GM15510 (cell line): ENCODE measurements at regions not wholly inside any gene's neighbourhood (a gene's known extent, or its start where the extent isn't known, plus 50 kb on each side); places are given as distances from the start of the nearest gene placed in this dataset.

Experiments
- POLR2A ChIP-seq: IDR thresholded peaks from 3 replicates; pipeline ENCODE4 v1.6.1; 2011; ENCODE audit warnings: borderline replicate concordance; ENCODE audit not compliant: insufficient read length; ENCODE audit errors: extremely low read depth

DNA sequence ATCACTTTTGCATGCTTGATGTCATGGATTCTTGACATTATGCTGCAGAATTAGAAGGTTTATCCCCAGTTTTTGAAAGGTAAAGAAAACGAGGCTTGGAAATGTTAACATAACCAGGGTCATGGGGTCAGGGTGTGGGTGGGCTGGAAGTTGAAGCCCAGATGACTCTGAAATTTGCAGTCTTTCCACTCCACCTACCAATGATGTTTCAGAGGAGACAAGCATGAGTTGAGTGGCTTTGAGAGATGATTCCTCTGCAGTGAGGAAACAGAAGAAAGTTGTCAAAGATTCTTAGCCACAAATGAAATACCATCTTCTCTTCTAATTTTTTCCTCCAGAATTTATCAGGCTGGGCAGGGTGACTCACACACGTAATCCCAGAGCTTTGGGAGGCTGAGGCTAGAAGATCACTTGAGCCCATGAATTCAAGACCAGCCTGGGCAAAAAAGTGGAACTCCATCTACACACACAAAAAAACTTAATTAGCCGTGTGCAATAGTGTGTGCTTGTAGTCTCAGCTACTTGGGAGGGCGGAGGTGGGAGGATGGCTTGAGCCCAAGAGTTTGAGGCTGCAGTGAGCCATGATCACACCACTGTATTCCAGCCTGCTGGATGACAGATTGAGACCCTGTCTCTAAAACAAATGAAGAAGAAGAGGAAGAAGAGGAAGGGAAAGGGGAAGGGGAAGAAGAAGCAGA is 239.1 kb upstream of the AUTS2 start:
- TF ChIP-seq POLR2A = no peak

DNA sequence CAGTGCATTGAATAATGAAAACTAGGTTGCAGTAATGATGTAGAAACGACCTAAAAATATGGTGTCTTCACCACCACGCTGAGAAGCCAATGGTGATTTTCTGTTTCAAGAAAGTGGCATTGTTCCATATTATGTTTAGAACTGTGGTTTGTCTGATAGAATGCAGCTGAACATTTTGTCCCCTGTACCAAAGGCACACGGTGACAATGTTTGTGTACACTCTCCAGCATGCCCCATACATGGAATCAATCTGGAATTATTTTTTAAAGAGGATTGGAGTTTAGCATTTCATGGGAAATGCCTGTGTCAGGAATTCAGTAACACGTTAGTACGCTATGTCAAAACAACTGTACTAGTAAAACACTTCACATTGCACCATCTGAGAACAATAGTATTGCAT is 237.4 kb upstream of the AUTS2 start:
- TF ChIP-seq POLR2A = no peak

DNA sequence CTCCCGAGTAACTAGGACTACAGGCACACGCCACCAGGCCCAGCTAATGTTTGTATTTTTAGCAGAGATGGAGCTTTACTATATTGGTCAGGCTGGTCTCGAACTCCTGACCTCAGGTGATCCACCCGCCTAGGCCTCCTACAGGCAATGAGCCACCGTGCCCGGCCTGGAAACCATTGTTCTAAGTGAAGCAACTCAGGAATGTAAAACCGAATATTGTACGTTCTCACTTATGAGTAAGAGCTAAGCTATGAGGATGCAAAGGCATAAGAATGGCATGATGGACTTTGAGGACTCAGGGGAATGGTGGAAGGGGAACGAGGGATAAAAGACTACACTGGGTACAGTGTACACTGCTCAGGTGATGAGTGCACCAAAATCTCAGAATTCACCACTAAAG is 235.1 kb upstream of the AUTS2 start:
- no peak for TF ChIP-seq POLR2A

DNA sequence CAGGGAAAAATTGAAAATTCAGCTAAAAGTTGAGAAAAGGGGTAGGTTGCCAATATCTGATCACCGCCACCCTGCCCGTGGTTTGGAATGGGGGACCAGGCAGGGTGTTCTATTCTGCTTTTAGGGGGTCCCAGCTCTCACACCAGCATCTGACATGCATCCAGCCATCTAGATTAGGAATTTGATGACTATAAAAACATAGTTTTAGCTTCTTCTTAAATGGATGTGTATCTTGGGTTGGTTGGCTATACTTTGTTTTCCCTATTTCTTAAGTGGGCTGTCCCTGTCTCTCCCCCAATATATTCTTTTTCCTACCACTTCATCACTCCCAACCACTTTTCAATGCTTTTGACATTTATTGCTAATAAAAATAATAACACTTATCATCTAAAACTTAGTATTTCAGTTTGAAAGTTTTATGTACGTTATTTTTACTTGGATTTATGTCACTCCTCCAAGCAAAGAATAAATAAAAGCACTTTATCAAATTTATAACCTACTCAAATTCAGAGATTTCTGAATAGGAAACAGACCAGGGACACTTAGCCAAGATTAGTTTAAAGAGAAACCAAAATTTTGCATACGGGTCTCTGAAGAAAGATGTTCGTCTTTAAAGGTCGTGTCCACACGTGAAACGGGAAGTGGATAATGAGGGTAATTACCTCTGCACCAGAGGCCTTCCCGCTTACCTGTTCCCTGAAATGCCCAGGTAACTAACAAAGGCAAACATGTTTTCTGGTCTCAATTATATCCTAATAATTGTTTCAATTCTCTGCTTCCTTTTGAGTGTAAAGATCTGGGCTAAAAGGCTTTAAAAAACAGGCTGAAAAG is 233.2 kb upstream of the AUTS2 start:
- no peak for TF ChIP-seq POLR2A

DNA sequence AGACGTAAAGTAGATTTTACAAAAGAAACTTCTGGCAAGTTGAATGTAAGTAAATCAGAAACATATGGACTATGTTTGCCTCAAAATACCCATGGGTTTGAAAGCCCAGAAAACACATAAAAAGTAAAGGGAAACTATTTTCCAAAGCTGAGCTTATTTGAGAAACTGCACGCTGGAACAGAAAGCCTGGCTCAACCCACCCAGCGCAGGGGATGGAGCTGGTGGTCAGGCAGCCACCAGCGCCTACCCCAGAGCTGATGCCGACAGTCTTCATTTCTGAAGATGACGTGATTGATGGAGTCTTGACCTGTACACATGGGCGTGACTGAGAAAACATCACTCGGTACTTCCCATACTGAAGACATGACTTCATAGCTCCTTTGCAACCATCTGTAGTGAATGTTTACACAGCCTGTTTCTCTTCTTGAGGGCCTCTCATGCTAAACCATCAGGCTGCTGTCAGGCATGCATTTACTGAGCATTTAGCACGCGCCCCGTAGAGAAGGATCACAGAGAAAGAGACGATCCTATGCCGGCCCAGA is 232.6 kb upstream of the AUTS2 start:
- no peak for TF ChIP-seq POLR2A

DNA sequence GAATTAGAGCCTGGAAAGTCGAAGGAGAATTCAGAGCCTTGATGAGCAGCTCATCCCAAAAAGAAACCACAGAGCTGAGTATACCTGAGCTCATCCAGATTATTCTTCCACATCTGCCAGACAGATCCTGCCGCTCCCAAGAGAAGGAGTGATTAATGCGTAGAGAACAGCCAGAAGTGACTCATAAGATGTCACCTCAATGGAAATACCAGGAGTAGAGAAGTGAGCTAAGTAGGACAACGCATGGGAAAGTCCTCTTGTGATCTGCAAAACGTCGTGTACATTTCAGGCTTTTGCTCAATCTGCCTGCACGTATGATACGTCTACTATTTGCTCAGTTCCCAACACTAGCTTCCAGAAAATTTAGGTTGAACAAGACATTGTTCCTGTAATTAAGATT is 230.5 kb upstream of the AUTS2 start:
- no peak for TF ChIP-seq POLR2A

DNA sequence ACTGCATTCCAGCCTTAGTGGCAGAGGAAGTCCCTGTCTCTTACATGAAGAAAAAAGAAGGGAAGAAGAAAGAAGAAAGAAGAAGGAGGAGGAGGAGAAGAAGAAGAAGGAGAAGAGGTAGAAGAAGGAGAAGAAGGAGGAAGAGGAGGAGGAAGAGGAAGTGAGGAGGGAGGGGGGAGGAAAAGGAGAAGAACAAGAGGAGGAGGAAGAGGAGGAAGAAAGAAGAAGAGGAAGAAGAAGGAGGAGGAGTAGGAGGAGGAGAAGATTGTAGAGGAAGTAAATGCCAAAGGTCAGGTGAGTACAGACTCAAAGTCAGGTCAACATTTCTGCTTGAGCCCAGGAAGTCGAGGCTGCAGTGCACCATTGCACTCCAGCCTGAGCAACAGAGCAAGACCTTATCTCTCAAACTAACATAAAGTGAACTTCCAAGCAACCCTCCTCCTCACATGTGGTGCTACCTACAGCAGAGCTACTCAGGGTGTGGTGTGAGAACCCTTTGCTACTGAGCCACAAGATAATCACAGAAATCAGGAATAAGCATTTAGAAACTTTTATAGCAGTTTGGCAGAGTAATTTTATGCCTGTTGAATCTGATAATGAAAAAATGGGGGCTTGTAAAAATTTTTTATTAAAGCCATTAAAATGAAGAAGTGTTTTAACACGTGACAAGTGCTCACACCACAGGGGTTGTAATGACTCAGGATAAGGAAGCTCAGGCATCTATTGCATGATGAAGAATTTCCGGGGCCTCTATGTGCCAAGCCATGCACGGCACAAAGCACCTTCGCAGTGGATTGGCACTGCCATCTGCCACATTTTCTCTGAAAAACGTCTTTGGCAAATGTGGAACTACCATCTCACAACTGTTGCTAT is 224.9 kb upstream of the AUTS2 start:
- TF ChIP-seq POLR2A = no peak

DNA sequence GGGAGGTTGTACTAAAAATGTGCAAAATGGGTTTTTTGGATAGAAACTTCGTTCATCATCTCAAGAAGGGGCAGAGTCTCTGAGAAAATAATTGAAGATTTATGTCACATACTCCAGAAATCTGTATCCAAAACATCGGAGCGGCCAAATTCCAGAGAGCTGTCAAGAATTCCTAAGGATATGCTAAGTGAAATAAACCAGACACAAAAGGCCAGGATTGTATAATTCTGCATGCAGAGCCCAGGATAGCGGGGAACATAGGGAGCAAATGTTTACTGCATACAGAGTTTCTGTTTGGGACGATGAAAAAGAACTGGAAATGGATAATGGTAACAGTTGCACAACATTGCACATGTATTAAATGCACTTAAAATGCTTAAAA is 224.2 kb upstream of the AUTS2 start:
- no peak for TF ChIP-seq POLR2A

DNA sequence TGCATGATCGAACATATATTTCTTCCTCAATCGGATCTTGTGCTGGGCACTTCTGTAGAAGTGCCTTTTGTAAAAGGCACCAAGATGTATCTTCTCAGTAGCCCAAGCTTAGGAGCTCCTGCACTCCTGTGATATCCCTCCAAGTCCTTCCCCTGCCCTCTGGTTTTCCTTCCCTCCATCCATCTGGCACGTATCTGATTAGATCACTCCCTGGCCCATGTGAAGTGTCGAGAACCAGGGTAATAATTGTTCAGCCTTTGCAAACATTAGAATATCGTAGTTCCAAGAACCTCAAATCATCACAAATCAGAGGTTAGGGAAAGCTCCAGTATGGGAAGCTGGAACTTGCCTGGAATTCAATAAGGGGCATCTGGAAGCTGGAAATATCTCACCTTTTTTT is 221.1 kb upstream of the AUTS2 start:
- no peak for TF ChIP-seq POLR2A

DNA sequence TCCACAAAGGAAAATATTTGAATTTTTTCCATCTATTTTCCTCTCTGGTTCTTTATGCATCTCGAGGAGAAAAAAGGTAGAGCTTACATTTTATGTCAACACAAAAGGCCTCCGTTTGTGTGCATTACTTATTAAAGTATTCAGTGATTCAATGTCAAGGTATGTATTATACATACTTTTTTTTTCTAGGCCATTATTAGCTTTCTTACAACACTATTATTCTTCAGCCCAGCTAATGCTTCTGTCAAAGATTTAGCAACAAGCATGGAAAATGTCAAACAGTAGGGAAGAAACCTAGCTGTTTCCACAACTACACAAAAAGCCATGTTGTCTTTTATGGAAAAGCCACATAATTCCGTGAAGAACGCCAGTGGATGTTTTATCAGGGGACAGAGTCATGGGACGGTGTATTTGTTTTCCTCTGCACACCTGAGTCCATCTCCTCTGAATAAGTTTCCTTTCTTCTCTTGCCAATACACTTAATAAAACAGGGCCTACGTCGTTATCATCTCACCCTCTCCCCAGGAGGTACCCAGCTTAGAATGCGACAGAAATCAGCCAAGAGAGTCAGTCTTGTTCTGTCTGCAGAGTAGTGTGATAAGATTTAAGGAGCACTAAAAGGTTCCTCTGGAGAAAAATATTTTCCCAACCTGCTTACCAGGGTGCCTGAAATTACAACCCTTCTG is 209.7 kb upstream of the AUTS2 start:
- no peak for TF ChIP-seq POLR2A

DNA sequence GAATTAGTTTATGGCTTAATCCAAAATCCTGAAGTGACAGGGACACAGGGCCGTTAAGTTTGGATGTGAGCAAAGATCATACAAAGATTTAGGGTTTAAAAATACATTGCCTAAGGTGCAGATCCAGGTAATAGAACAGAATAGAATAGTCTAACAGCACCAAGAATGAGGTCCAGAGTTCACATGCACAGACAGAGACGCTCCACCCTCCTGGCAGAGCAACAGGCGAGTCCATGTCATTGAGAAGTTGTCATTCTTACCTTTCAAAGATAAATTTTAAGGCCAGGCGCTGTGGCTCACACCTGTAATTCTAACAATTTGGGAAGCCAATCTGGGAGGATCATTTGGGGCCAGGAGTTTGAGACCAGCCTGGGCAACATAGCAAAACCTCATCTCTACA is 209.1 kb upstream of the AUTS2 start:
- no peak for TF ChIP-seq POLR2A

DNA sequence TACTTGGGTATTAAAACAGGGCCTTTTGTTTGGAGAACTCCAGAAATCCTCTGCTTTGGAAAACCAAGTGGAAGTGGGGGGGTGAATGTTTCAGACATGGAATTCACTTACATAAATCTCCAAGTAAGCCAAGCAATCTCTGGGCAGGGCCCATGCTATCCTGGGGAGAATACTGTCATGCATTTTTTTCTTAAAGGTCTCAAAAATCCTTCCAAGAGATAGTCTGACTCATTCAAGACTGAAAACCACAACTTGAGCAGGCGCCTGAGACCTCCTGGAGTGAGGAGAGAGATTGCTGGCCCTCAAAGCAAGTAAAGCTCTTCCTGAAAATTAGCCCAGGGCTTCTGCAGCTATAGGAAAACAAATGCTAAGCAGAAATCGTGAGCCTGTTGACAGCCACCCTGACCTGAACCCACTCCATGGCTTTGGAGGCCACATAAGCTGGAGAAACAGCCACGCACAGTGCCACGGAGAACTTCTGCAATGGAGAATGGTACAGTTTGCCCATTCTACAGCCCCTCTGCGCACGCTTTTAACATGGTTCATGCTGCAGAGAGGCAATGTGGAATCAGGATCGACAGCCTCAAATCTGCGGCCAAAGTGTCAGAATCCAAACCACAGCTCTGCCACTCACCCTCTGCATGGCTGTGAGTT is 203.1 kb upstream of the AUTS2 start:
- no peak for TF ChIP-seq POLR2A

DNA sequence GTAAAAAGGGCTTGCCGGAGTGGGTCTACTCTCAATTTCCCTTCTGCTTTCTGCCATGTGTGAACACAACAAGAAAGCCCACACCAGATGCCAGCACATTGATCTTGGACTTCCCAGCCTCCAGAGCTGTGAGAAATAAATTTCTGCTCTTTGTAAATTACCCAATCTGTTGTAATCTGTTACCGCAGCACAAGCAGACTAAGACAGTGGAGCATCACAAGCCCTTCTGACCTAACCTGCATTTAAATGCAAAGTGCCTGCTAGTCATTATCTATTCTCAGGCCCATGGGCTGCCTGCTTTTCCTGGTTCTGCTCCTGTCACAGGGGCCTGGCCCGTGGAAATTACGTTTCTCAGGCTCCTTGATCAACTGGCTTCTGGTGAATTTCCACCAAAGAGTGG is 199.3 kb upstream of the AUTS2 start:
- no peak for TF ChIP-seq POLR2A

DNA sequence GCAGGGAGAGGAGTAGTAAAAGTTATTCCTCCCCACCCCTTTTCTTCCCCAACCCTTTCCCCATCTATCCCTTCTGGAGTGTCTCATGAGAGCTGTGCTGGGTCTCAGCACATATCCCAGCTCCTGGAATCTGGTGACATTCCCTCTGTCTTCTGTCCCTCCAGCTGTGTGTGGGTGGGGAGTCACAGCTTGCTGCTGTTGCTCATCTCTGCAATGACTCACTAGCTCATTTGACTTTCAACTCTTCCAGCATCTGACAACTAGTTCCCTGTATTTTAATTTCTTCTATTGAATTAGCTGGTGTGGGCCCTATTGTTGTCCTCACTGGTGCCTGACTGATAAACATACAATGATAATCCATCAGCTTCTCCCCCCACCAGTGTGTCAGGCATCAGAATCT is 198.9 kb upstream of the AUTS2 start:
- no peak for TF ChIP-seq POLR2A
